OCI-LY7 (cell line): ENCODE measurements at regions not wholly inside any gene's neighbourhood (a gene's known extent, or its start where the extent isn't known, plus 50 kb on each side); places are given as distances from the start of the nearest gene placed in this dataset.

Experiments
- BruUV-seq: library from RNA; stranded (reverse); fragments of 400-500 nt; replicated peaks from 2 replicates; lab custom pipeline; 2021; lab: Mats Ljungman, UMichigan
- CTCF ChIA-PET: fragments of 300-600 bp; sonication (Branson Sonifier 250); formaldehyde crosslinking; loops from one replicate; lab custom pipeline; 2022; ENCODE audit warnings: antibody characterized with exemption; ENCODE audit not compliant: unreplicated experiment; lab: Charles Lee
- POLR2A ChIA-PET: fragments of 300-600 bp; sonication (Branson Sonifier 250); formaldehyde crosslinking; loops from one replicate; lab custom pipeline; 2022; ENCODE audit warnings: antibody characterized with exemption; lab: Charles Lee
- DNase-seq: peaks from one replicate; pipeline ENCODE4 v3.0.0-alpha.2; 2015; ENCODE audit warnings: low spot score
- H2AFZ ChIP-seq: fragments of 200-600 bp; sonication (generic), shearing (Covaris generic); 2 replicates; pipeline ENCODE4 v1.6.1; 2014; ENCODE audit warnings: mild to moderate bottlenecking, antibody characterized with exemption, low read length, moderate library complexity
- H3K27ac ChIP-seq: fragments of 200-600 bp; sonication (generic); 2 replicates; pipeline ENCODE4 v1.5.1; 2014; ENCODE audit warnings: mixed run types, low read depth, mild to moderate bottlenecking, moderate library complexity, low read length, inconsistent platforms; ENCODE audit not compliant: poor library complexity, severe bottlenecking
- H3K36me3 ChIP-seq: fragments of 200-600 bp; sonication (generic); 2 replicates; pipeline ENCODE4 v1.6.1; 2014; ENCODE audit warnings: mild to moderate bottlenecking, antibody characterized with exemption, low read length, moderate library complexity, mixed read lengths; ENCODE audit not compliant: insufficient read depth
- H3K4me1 ChIP-seq: fragments of 200-600 bp; sonication (generic); 2 replicates; pipeline ENCODE4 v1.5.1; 2014; ENCODE audit warnings: mild to moderate bottlenecking, low read length; ENCODE audit not compliant: insufficient read depth, poor library complexity, severe bottlenecking
- H3K4me2 ChIP-seq: fragments of 200-600 bp; sonication (generic); 2 replicates; pipeline ENCODE4 v1.6.1; 2014; ENCODE audit warnings: mild to moderate bottlenecking, low read length
- H3K4me3 ChIP-seq: fragments of 200-600 bp; sonication (generic); 2 replicates; pipeline ENCODE4 v1.5.1; 2014; ENCODE audit warnings: mild to moderate bottlenecking, low read depth, low read length; ENCODE audit not compliant: poor library complexity, severe bottlenecking
- H3K79me2 ChIP-seq: fragments of 200-600 bp; sonication (generic); 2 replicates; pipeline ENCODE4 v1.6.1; 2016; ENCODE audit warnings: low read depth, mild to moderate bottlenecking, low read length, moderate library complexity, mixed read lengths; ENCODE audit not compliant: insufficient read depth
- H3K9me2 ChIP-seq: fragments of 200-600 bp; sonication (generic); 2 replicates; pipeline ENCODE4 v1.6.1; 2016; ENCODE audit warnings: mild to moderate bottlenecking, low read length, mixed read lengths; ENCODE audit not compliant: insufficient read depth
- H3K9me3 ChIP-seq: fragments of 200-600 bp; sonication (generic); 2 replicates; pipeline ENCODE4 v1.6.1; 2014; ENCODE audit warnings: mild to moderate bottlenecking, mixed run types, low read length, mixed read lengths
- H4K20me1 ChIP-seq: fragments of 200-600 bp; sonication (generic); 2 replicates; pipeline ENCODE4 v1.6.1; 2014; ENCODE audit warnings: mild to moderate bottlenecking, antibody characterized with exemption, low read length, moderate library complexity, mixed read lengths; ENCODE audit not compliant: insufficient read depth
- CTCF ChIP-seq: fragments of 200-600 bp; sonication (generic); conservative IDR thresholded peaks from 2 replicates; pipeline ENCODE4 v1.5.1; 2014; ENCODE audit warnings: mild to moderate bottlenecking, antibody characterized with exemption, low read length, moderate library complexity, mixed read lengths
- EZH2phosphoT487 ChIP-seq: fragments of 200-600 bp; sonication (generic); IDR thresholded peaks from 2 replicates; pipeline ENCODE4 v1.6.1; 2018; ENCODE audit warnings: low read depth, borderline replicate concordance, mild to moderate bottlenecking, mixed run types, antibody characterized with exemption, low read length, moderate library complexity, mixed read lengths
- intact Hi-C: fragments of 100-400 bp; cut with micrococcal nuclease; formaldehyde crosslinking; loops from one replicate; pipeline ENCODE4 v1.10.0; 2022; ENCODE audit not compliant: unreplicated experiment

DNA sequence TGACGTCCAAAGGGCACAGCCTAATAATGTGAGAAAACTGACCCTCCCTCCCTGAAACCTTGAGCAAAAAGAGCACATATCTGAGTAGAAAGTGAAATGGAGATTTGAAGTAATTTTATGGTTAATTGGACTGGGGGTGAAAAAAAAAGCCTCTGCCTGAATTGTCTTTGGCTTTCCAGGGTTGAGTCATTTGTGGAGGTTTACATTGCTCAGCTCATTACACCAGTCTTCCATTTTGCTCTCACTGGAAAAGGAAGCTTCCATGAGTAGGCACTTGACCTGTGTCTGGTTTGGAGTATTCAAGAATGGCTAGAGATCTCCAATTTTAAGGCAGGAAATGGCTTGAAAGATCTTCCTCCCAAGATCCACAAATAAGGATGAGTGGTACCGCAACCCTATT is 273.9 kb downstream of the PDCD6IP start:
- intact Hi-C loops = no loop called here
- Histone ChIP-seq H3K79me2 (no peaks in the 10 kb centered on the region), H3K9me3 (no peaks in the 10 kb centered on the region), H2AFZ (peak overlapping the region; percentile 89; the same call in 1 of the 2 replicates), H3K27ac (peak overlapping the region; percentile 36), H4K20me1 (no peaks in the 10 kb centered on the region), H3K4me1 (peaks cover 35% of the 10 kb centered on the region), H3K4me2 (peak overlapping the region; percentile 60), H3K4me3 (no peak overlapping the region), H3K9me2 (no peaks in the 10 kb centered on the region), H3K36me3 (no peaks in the 10 kb centered on the region)
- ChIA-PET CTCF (no interaction called here), POLR2A (interaction anchor here (0.6 kb wide), 2 partner anchors 55 to 211 kb away, joined by 3 to 4 read pairs; no protein-coding TSS in a partner anchor)
- DNase-seq = no peak
- BruUV-seq = no TSS peak
- TF ChIP-seq EZH2phosphoT487 = no peak
- TF ChIP-seq CTCF = no peak

DNA sequence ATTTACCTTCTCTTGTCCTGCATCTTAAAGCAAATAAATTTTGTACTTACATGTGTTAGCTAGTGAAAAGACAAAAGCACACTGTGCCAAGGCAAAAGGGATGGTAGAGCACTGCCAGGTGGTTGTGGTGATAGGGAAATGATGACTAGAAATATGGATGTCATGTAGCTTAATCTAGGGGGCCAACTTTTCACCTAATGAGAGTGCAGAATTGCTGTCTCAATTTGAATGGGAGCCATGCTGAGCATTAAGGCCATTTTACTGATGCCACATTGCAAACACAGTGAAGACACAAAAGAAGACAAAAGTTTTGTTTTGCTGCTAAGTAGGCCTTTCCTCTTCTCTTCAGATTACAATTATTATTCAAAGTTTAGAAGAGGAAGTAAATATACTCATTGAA is 274.7 kb downstream of the PDCD6IP start:
- Histone ChIP-seq H3K4me2 (peak overlapping the region; percentile 60), H3K4me1 (peaks cover 35% of the 10 kb centered on the region)
- CTCF ChIA-PET = no interaction called here

More for the DNA sequence above, 274.7 kb downstream of the PDCD6IP start:
- H4K20me1 ChIP-seq = no peaks in the 10 kb centered on the region
- no TSS peak for BruUV-seq
- H3K27ac ChIP-seq = peak overlapping the region; percentile 36
- intact Hi-C loops = no loop called here
- no peaks in the 10 kb centered on the region for H3K79me2 ChIP-seq
- H3K9me3 ChIP-seq = no peaks in the 10 kb centered on the region
- no peaks in the 10 kb centered on the region for H3K9me2 ChIP-seq
- H2AFZ ChIP-seq = peak overlapping the region; percentile 89
- peak overlapping the region; percentile 6 for H3K4me3 ChIP-seq
- H3K36me3 ChIP-seq = no peaks in the 10 kb centered on the region
- TF ChIP-seq EZH2phosphoT487 (no peak), CTCF (no peak)
- POLR2A ChIA-PET = interaction anchor here (0.8 kb wide), 1 partner anchor 36 kb away, joined by 3 read pairs; no protein-coding TSS in a partner anchor
- DNase-seq = peak; percentile 23
